Fibroblast of lung (primary cell): ENCODE measurements at regions not wholly inside any gene's neighbourhood (a gene's known extent, or its start where the extent isn't known, plus 50 kb on each side); places are given as distances from the start of the nearest gene placed in this dataset.

Source experiments
- DNase-seq, 2 donors: peaks; one replicate each; pipeline versions ENCODE4 v3.0.0 to v3.0.0-alpha.2; 2010; ENCODE audit warnings: low read depth in 2 of 2
- H2AFZ ChIP-seq: 2 replicates; pipeline ENCODE4 v1.5.1; 2012; ENCODE audit warnings: low read length, control low read depth, inconsistent platforms
- H3K27ac ChIP-seq: 2 replicates; pipeline ENCODE4 v1.5.1; 2011; ENCODE audit warnings: low read length, control low read depth; ENCODE audit not compliant: insufficient read depth
- H3K27me3 ChIP-seq: 2 replicates; pipeline ENCODE4 v1.5.1; 2011; ENCODE audit warnings: mild to moderate bottlenecking, low read length; ENCODE audit not compliant: control insufficient read depth, insufficient read depth
- H3K36me3 ChIP-seq: 2 replicates; pipeline ENCODE4 v1.5.1; 2011; ENCODE audit warnings: low read length; ENCODE audit not compliant: control insufficient read depth, insufficient read depth
- H3K4me1 ChIP-seq: 2 replicates; pipeline ENCODE4 v1.5.1; 2011; ENCODE audit warnings: low read length; ENCODE audit not compliant: control insufficient read depth, insufficient read depth; ENCODE audit errors: extremely low read depth
- H3K4me2 ChIP-seq: 2 replicates; pipeline ENCODE4 v1.5.1; 2011; ENCODE audit warnings: low read length, control low read depth; ENCODE audit not compliant: insufficient read depth; ENCODE audit errors: extremely low read depth
- H3K4me3 ChIP-seq, 4 experiments: fragments of 200-600 bp in 1 of 4; sonication (generic) in 1 of 4; replicated peaks in 1 of 4; 2 replicates each; pipeline ENCODE4 v1.5.1; 2011 to 2016; ENCODE audit warnings: low read length in 4 of 4, low read depth in 3 of 4, mild to moderate bottlenecking in 3 of 4, control low read depth in 2 of 4, inconsistent platforms in 1 of 4, mixed read lengths in 1 of 4; ENCODE audit not compliant: insufficient read depth in 1 of 4; ENCODE audit errors: control extremely low read depth in 1 of 4
- H3K79me2 ChIP-seq: 2 replicates; pipeline ENCODE4 v1.5.1; 2012; ENCODE audit warnings: mild to moderate bottlenecking, low read length, inconsistent platforms; ENCODE audit not compliant: control insufficient read depth, insufficient read depth
- H3K9ac ChIP-seq: 2 replicates; pipeline ENCODE4 v1.5.1; 2011; ENCODE audit warnings: mild to moderate bottlenecking, low read length, control low read depth; ENCODE audit not compliant: insufficient read depth
- H3K9me3 ChIP-seq: 2 replicates; pipeline ENCODE4 v1.5.1; 2012; ENCODE audit warnings: low read depth, low read length; ENCODE audit not compliant: control insufficient read depth, insufficient read depth
- H4K20me1 ChIP-seq: 2 replicates; pipeline ENCODE4 v1.5.1; 2011; ENCODE audit warnings: low read length; ENCODE audit not compliant: control insufficient read depth, insufficient read depth; ENCODE audit errors: extremely low read depth
- CTCF ChIP-seq, 2 donors: IDR thresholded peaks in 1 of 2; conservative IDR thresholded peaks in 1 of 2; 1 replicate in 1 of 2; 2 replicates in 1 of 2; pipeline ENCODE4 v1.5.1; 2011 to 2012; ENCODE audit warnings: low read length in 2 of 2, control low read depth in 1 of 2, inconsistent platforms in 1 of 2, low read depth in 1 of 2, mild to moderate bottlenecking in 1 of 2
- EZH2 ChIP-seq: IDR thresholded peaks from 2 replicates; pipeline ENCODE4 v1.5.1; 2012; ENCODE audit warnings: low read length, control low read depth, mild to moderate bottlenecking; ENCODE audit errors: missing control alignments

GRCh38 chr6:9360881-9361280, 925.5 kb upstream of the SLC35B3 start:
- no peak overlapping the region for H3K4me3 ChIP-seq
- no peak overlapping the region for H2AFZ ChIP-seq
- no peak overlapping the region for H3K27ac ChIP-seq
- TF ChIP-seq CTCF (conservative IDR thresholded peaks at IDR 0.05 in 1 of 2, IDR thresholded peaks at IDR 0.05 in 1 of 2; ENCODE audit: low read depth in 1 of 2, low read length in 2 of 2) (no peak), EZH2 (no peak)
- no peaks in the 10 kb centered on the region for H3K79me2 ChIP-seq
- H4K20me1 ChIP-seq = no peaks in the 10 kb centered on the region
- H3K4me2 ChIP-seq = no peak overlapping the region
- H3K4me1 ChIP-seq = no peaks in the 10 kb centered on the region
- H3K36me3 ChIP-seq = no peaks in the 10 kb centered on the region
- no peaks in the 10 kb centered on the region for H3K9me3 ChIP-seq
- peak in 1 of 2 donors; percentile 7 for DNase-seq
- no peaks in the 10 kb centered on the region for H3K27me3 ChIP-seq
- H3K9ac ChIP-seq = no peak overlapping the region

GRCh38 chr6:9347608-9348007, 912.3 kb upstream of the SLC35B3 start:
- Histone ChIP-seq H4K20me1 (no peaks in the 10 kb centered on the region), H3K9me3 (no peaks in the 10 kb centered on the region), H3K9ac (no peak overlapping the region), H3K79me2 (no peaks in the 10 kb centered on the region), H3K27ac (no peak overlapping the region), H3K36me3 (no peaks in the 10 kb centered on the region), H3K4me1 (no peaks in the 10 kb centered on the region), H3K4me2 (no peak overlapping the region), H3K4me3 (no peak overlapping the region), H3K27me3 (no peaks in the 10 kb centered on the region), H2AFZ (no peak overlapping the region)
- DNase-seq = no peak
- TF ChIP-seq EZH2 = no peak
- TF ChIP-seq CTCF (conservative IDR thresholded peaks at IDR 0.05 in 1 of 2, IDR thresholded peaks at IDR 0.05 in 1 of 2; ENCODE audit: low read depth in 1 of 2, low read length in 2 of 2) = no peak

- Histone ChIP-seq H3K27ac (no peak overlapping the region), H3K9me3 (no peaks in the 10 kb centered on the region), H3K4me2 (no peak overlapping the region), H3K36me3 (no peaks in the 10 kb centered on the region), H4K20me1 (no peaks in the 10 kb centered on the region), H2AFZ (no peak overlapping the region), H3K79me2 (no peaks in the 10 kb centered on the region), H3K9ac (no peak overlapping the region), H3K4me1 (no peaks in the 10 kb centered on the region), H3K4me3 (no peak overlapping the region), H3K27me3 (no peaks in the 10 kb centered on the region)
- no peak for DNase-seq
- no peak for TF ChIP-seq CTCF (conservative IDR thresholded peaks at IDR 0.05 in 1 of 2, IDR thresholded peaks at IDR 0.05 in 1 of 2; ENCODE audit: low read depth in 1 of 2, low read length in 2 of 2)
- TF ChIP-seq EZH2 = no peak
Observed at GRCh38 chr6:9346923-9347322, 911.6 kb upstream of the SLC35B3 start.
